HG03354 (cell line): ENCODE measurements at regions not wholly inside any gene's neighbourhood (a gene's known extent, or its start where the extent isn't known, plus 50 kb on each side); places are given as distances from the start of the nearest gene placed in this dataset.

ENCODE experiments used
- ATAC-seq: cut with Tn5 transposase; IDR thresholded peaks from one replicate; pipeline ENCODE4 v1.9.1; 2021; ENCODE audit warnings: mild to moderate bottlenecking; ENCODE audit not compliant: unreplicated experiment, poor library complexity, severe bottlenecking

- no peak for ATAC-seq
These were observed 139.7 kb downstream of the DDX1 start for GRCh38 chr2:15731213-15731888.

DNA sequence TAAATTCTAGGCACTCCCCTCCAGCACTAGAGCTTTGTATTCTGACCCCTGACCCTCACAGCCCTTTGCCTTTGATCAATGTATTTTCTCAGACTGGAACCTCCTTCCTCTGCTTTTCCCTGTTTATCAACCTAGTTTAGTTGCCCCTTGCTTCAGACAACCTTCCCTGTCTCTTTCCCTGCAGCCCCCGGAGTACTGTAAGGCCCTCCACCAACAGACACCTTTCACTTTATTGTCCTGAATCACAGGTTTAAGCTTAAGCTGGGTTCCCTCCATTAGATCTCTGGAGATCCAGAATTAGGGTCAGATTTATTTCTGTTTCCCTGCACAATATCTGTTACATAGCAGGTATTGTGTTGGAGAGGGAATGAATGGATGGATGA lies 140.2 kb downstream of the DDX1 start:
- ATAC-seq: peak; percentile 4

DNA sequence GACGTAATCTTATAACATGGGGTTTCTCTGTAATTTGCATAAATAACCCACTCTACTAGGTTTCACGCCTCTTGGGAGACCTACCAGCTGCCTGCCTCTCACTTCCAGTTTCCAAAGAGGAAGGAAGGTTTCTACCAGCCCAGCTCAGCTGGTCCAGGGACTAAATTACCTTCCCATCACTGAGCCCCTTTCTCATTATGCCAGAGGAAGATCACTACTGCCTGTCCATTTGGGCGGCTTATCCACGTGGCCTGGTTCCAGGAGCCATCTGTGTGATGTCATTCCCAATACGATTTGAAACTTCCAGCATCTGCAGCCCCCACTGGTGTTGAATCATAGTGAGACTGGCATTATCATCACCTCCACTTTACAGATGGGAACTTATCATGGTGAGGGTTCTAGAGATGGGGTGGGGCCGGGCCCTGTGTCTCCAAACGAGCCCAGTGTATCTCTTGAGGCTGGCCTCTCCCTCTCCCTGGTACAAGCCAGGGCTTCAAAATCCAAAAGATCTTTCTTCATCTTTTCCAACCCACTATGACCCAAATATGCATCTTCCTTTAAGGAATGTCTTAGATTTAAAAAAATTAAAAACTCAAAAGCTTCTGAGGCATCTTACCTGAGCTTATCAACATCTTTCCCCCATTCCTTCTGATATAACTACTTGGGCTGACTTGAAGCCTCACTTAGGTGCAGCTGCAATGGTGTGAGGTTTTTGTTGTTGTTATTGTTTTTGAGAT lies 140.8 kb downstream of the DDX1 start:
- ATAC-seq: peak; percentile 97

GRCh38 chr2:15733867-15734673 lies 142.4 kb downstream of the DDX1 start:
- ATAC-seq: no peak

DNA sequence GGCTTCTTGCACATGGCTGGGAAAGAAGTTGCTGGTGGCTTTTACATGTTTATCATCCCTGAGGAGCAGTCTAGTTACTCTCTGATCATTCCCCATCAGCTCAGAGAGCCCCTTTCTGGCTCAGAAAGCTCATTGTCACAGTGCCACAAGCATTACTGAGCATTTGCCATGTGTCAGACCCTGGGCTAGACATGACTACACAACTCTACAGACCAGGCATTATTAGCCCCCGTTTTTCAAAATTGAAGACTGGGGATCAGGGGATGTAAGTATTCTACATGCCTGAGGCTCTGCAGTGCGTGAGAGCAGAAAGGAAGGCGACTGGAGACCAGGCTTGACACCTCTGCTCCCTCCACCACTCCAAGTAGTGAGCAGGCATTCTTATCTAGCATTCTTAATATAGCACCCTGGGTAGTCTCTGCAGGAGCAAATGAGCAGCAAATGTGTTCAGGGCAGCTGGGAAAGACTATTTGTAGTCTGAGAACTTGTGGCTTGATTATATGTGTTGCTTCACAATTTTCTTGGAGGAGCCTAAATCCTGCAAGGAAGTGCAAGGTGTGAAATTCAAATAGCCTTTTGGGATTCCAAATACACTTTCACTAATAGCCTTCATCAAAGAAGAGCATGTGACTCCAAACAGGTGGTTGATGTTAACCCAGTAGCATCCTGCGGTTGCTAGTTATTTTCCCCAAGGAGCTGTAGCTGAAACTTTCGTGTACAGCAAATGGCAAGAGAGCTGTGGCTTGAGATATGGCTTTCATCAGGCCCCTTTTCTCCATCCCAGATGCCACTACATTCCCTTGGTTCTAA lies 143.2 kb downstream of the DDX1 start:
- no peak for ATAC-seq

DNA sequence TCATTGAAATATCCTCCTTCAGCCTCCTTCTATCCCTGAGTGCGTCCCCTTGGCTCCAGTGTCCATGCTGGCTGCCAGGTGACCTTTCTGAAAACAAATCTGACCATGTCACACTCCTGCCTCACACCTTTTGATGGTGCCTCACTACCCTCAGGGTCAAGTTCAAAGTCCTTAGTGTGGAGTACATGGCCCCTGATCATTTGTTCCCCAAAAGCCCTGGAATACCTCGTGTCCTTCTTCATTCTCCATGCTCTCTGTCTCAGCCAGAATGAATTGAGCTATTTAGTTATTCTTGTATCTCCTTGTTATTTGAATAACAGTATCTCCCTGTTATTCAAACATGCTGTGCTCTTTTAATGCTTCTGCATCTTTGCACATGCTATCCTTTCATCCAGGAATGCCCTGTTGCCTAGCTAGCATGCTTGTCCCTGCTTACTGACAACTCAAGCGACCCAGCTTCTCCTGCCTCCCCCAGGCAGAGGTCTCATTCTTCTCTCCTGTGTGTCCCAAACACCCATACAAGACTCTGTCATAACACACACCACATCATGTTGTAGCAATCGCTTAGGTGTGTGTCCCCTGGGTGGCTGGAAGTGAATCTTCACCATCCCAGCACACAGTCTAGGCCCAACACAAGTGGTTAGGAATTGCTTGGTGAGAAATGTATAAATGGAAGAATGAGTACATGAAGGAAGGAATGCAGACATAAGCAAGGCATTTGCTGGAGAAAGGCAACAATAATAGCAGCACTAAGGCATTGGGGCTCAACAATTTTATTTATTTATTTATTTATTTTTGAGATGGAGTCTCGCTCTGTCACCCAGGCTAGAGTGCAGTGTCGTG lies 144.0 kb downstream of the DDX1 start:
- ATAC-seq: no peak

GRCh38 chr2:15736396-15737180 lies 144.9 kb downstream of the DDX1 start:
- ATAC-seq: no peak

DNA sequence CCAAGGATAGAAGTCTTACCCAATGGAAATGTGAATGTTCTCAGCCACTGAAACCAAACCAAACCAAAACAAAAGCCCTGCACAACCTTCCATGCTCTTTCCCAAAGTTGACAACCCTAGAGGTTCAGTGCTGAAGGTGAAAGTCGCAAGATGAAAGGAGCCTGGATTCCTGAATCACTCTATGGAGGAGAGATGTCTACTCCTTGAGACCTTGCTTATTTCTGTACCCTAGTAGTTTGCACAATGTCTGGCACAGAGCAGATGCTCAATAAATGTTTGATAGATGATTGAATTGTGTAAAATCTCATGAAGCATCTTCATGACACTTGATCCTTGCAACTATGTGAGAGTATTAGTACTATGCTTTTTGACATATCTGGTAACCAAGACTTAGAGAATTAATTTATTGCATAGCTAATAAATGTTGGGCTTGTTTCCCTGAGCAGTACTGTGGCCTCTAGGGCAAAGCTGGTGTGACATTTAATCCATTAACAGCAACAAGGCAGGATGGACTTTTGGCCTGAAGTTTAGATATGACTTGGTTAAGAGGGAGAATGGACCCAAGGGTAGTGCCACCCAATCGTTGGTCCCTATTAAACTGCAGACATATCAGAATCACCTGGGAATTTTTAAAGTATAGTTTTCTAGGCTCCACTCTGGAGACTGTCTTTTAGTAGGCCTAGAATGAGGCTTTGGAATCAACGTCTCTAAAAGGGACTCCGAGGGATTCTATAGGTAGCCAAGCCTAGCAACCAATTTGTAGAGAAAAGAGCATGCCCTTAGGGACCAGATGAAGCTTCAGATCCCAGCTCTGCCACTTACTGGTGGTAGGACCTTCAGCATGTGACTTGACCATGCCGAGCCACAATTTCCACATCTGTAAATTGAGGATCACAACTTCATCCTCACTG lies 145.9 kb downstream of the DDX1 start:
- ATAC-seq: no peak

GRCh38 chr2:15738225-15738546 lies 146.5 kb downstream of the DDX1 start:
- ATAC-seq: no peak

GRCh38 chr2:15738943-15739342 lies 147.3 kb downstream of the DDX1 start:
- no peak for ATAC-seq

DNA sequence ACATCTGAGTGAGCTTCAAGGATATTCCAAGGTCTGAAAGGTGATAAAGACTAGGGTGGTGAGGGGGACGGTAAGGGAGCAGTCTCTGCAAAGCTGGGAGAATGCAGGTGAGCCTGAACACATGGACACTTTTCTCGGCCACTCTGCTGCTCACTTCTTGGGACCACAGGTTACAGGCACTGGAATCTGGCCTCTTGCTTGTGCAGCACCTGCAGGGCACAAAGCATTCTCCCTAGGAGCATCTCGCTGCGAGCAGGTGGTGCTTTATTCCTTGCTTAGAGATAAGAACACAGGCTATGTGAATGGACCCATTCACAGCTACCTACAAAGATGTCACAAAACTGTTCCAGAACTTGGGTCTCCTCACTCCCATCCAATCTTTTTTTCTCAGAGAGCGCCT lies 153.2 kb downstream of the DDX1 start:
- ATAC-seq: no peak

DNA sequence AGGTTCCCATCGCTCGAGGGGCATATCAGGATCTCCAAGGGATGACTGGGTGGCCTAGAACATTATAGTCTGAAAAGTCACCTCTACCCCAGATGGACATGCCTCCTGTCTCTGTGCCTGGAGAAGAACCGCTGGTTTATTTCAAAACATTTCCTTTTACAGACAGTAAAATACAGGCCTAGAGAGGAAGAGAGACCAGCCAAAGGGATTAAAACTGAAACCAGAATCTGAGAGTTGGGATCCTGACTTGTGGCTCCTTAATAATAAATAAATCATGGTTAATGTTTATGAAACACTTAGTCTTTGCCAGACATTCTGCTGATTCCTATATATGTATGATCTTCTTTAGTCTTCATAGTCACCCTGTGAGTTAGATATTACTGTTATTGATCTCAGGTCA lies 153.7 kb downstream of the DDX1 start:
- no peak for ATAC-seq

GRCh38 chr2:15745907-15746702 lies 154.4 kb downstream of the DDX1 start:
- ATAC-seq: no peak

DNA sequence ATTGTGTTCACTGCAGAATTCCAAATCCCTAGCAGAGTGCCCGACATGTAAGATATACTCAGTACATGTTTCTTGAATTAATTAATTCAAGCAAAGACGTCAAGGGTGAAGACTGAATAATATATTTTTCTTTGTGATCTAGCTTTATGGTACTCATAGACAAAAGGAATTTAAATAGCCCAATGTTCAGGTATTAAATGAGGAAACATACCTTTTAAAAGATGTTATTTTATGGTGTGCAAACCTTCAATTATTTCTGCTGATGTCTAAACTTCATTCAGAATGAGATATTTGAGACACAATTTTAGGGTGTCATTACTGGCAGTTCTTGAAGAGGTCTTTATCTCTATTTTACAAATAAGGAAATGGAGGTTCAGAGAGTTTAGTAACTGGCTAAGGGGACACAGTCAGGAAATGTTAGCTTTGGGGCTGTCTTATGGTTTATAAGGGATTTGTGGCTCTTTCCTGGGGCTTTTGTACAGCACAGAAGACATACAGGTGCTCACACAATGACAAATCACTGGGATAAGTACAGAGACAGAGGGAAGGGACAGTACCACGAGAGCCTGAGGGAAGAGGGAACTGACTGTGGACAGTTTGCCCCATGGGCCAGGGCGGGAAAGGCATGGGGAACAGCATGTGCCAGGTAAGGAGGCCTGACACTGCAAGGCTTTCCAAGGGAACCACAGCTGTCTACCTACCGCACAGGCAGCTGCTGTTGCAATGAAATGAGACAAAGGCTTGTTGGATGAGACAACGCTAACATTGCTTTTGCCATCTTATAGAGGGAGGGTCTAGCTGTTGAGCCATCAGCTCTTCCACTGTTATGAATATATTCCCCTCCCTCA lies 155.3 kb downstream of the DDX1 start:
- ATAC-seq: no peak

- no peak for ATAC-seq
These were observed 156.2 kb downstream of the DDX1 start for GRCh38 chr2:15747603-15748471.
